SK-N-SH treated with all-trans-retinoic acid at 6 μM for 48 hours (cell line): ENCODE measurements at regions not wholly inside any gene's neighbourhood (a gene's known extent, or its start where the extent isn't known, plus 50 kb on each side); places are given as distances from the start of the nearest gene placed in this dataset.

Experiments used
- ATAC-seq: fragments of 200-7000 bp; cut with Tn5 transposase; 3 replicates; pipeline ENCODE4 v1.9.1; 2020; ENCODE audit warnings: mild to moderate bottlenecking, moderate library complexity
- ARNTL ChIP-seq: fragments of 450-650 bp; formaldehyde crosslinking; IDR thresholded peaks from 2 replicates; pipeline ENCODE4 v1.5.0; 2020; ENCODE audit warnings: low read depth, mild to moderate bottlenecking, moderate library complexity, borderline replicate concordance
- BACH2 ChIP-seq: fragments of 250-450 bp; sonication (Bioruptor Pico); IDR thresholded peaks from 2 replicates; pipeline ENCODE4 v1.9.0; 2021; ENCODE audit warnings: mild to moderate bottlenecking, borderline replicate concordance
- CREB5 ChIP-seq: fragments of 250-450 bp; sonication (Bioruptor Pico); IDR thresholded peaks from 2 replicates; pipeline ENCODE4 v1.5.1; 2020; ENCODE audit warnings: low read depth, mild to moderate bottlenecking, moderate library complexity
- CSDC2 ChIP-seq: fragments of 250-450 bp; sonication (Bioruptor Pico); IDR thresholded peaks from 2 replicates; pipeline ENCODE4 v1.5.0; 2020; ENCODE audit warnings: mild to moderate bottlenecking, moderate library complexity
- CSRNP3 ChIP-seq: fragments of 250-450 bp; sonication (Bioruptor Pico); IDR thresholded peaks from 2 replicates; pipeline ENCODE4 v1.5.1; 2021; ENCODE audit warnings: mild to moderate bottlenecking, moderate library complexity
- ESRRG ChIP-seq: fragments of 250-450 bp; sonication (Bioruptor Pico); IDR thresholded peaks from 2 replicates; pipeline ENCODE4 v1.6.1; 2021; ENCODE audit warnings: mild to moderate bottlenecking
- GLIS3 ChIP-seq: fragments of 250-450 bp; sonication (Bioruptor Pico); IDR thresholded peaks from 2 replicates; pipeline ENCODE4 v1.5.0; 2020; ENCODE audit warnings: mild to moderate bottlenecking, moderate library complexity
- ISL1 ChIP-seq: fragments of 250-450 bp; sonication (Bioruptor Pico); IDR thresholded peaks from 2 replicates; pipeline ENCODE4 v2.1.2; 2022; ENCODE audit warnings: mild to moderate bottlenecking, moderate library complexity
- PATZ1 ChIP-seq: fragments of 250-450 bp; sonication (Bioruptor Pico); IDR thresholded peaks from 2 replicates; pipeline ENCODE4 v1.8.0; 2020; ENCODE audit warnings: mild to moderate bottlenecking, moderate library complexity, borderline replicate concordance
- POU6F1 ChIP-seq: fragments of 250-450 bp; sonication (Bioruptor Pico); IDR thresholded peaks from 2 replicates; pipeline ENCODE4 v1.8.0; 2021; ENCODE audit warnings: low read depth, mild to moderate bottlenecking, moderate library complexity, borderline replicate concordance
- PPARA ChIP-seq: fragments of 250-450 bp; sonication (Bioruptor Pico); IDR thresholded peaks from 2 replicates; pipeline ENCODE4 v1.5.0; 2020; ENCODE audit warnings: mild to moderate bottlenecking, borderline replicate concordance
- RARB ChIP-seq: fragments of 250-450 bp; sonication (Bioruptor Pico); IDR thresholded peaks from 2 replicates; pipeline ENCODE4 v1.8.0; 2021; ENCODE audit warnings: mild to moderate bottlenecking, moderate library complexity
- SNAI2 ChIP-seq: fragments of 250-450 bp; sonication (Bioruptor Pico); IDR thresholded peaks from 2 replicates; pipeline ENCODE4 v1.5.0; 2020; ENCODE audit warnings: mild to moderate bottlenecking, moderate library complexity
- TCF4 ChIP-seq: fragments of 250-450 bp; sonication (Bioruptor Pico); IDR thresholded peaks from 2 replicates; pipeline ENCODE4 v1.8.0; 2021; ENCODE audit warnings: mild to moderate bottlenecking, moderate library complexity, borderline replicate concordance
- TOX ChIP-seq: fragments of 250-450 bp; sonication (Bioruptor Pico); IDR thresholded peaks from 2 replicates; pipeline ENCODE4 v1.8.0; 2021; ENCODE audit warnings: mild to moderate bottlenecking, moderate library complexity, borderline replicate concordance
- ZC3H10 ChIP-seq: fragments of 250-450 bp; sonication (Bioruptor Pico); IDR thresholded peaks from 2 replicates; pipeline ENCODE4 v1.5.1; 2021; ENCODE audit warnings: mild to moderate bottlenecking, moderate library complexity
- ZFP3 ChIP-seq: fragments of 250-450 bp; sonication (Bioruptor Pico); IDR thresholded peaks from 2 replicates; pipeline ENCODE4 v1.5.0; 2020; ENCODE audit warnings: mild to moderate bottlenecking, moderate library complexity
- ZFP30 ChIP-seq: fragments of 450-650 bp; formaldehyde crosslinking; IDR thresholded peaks from 2 replicates; pipeline ENCODE4 v1.5.0; 2022; ENCODE audit warnings: mild to moderate bottlenecking, moderate library complexity
- ZNF565 ChIP-seq: fragments of 450-650 bp; formaldehyde crosslinking; conservative IDR thresholded peaks from 2 replicates; pipeline ENCODE4 v1.5.0; 2020; ENCODE audit warnings: low read depth, mild to moderate bottlenecking, moderate library complexity

- TF ChIP-seq CREB5 (CRISPR knock-in tag) (no peak), SNAI2 (no peak)
- peak; percentile 55; the same call in 1 of the 3 replicates for ATAC-seq
These were observed 509.3 kb upstream of the MAN1A1 start for GRCh38 chr6:119858901-119859300.

- no peak for TF ChIP-seq SNAI2
- TF ChIP-seq CREB5 (CRISPR knock-in tag): no peak
- no peak for TF ChIP-seq ARNTL (CRISPR knock-in tag)
- no peak for TF ChIP-seq ZNF565 (CRISPR knock-in tag)
- TF ChIP-seq ESRRG (CRISPR knock-in tag): no peak
- no peak for TF ChIP-seq CSDC2 (CRISPR knock-in tag)
- TF ChIP-seq ZFP30 (CRISPR knock-in tag): no peak
- TF ChIP-seq CSRNP3 (CRISPR knock-in tag): no peak
- no peak for TF ChIP-seq TOX (CRISPR knock-in tag)
- TF ChIP-seq POU6F1 (CRISPR knock-in tag): no peak
- no peak for TF ChIP-seq GLIS3
These were observed 506.6 kb upstream of the MAN1A1 start for GRCh38 chr6:119856136-119856535.

GRCh38 chr6:119848696-119849095, 499.1 kb upstream of the MAN1A1 start:
- no peak for TF ChIP-seq GLIS3
- TF ChIP-seq BACH2 (CRISPR knock-in tag): no peak
- ATAC-seq: no peak

More at GRCh38 chr6:119856136-119856535, 506.6 kb upstream of the MAN1A1 start:
- ATAC-seq: no peak

- TF ChIP-seq SNAI2: no peak
- TF ChIP-seq ZNF565 (CRISPR knock-in tag): no peak
- no peak for TF ChIP-seq ISL1 (CRISPR knock-in tag)
- no peak for TF ChIP-seq ESRRG (CRISPR knock-in tag)
- TF ChIP-seq TOX (CRISPR knock-in tag): no peak
- no peak for TF ChIP-seq PPARA (CRISPR knock-in tag)
- no peak for TF ChIP-seq CSDC2 (CRISPR knock-in tag)
- TF ChIP-seq CREB5 (CRISPR knock-in tag): no peak
- TF ChIP-seq CSRNP3 (CRISPR knock-in tag): no peak
- no peak for TF ChIP-seq ZC3H10 (CRISPR knock-in tag)
- no peak for TF ChIP-seq ZFP3 (CRISPR knock-in tag)
- no peak for TF ChIP-seq RARB (CRISPR knock-in tag)
- no peak for TF ChIP-seq TCF4 (CRISPR knock-in tag)
- no peak for TF ChIP-seq PATZ1 (CRISPR knock-in tag)
- no peak for TF ChIP-seq POU6F1 (CRISPR knock-in tag)
- TF ChIP-seq BACH2 (CRISPR knock-in tag): no peak
- TF ChIP-seq GLIS3: no peak
- no peak for ATAC-seq
These were observed 495.6 kb upstream of the MAN1A1 start for GRCh38 chr6:119845161-119845560.
